NCI-H524 treated with DMSO at 0.1 percent for 48 hours (cell line): ENCODE measurements at regions not wholly inside any gene's neighbourhood (a gene's known extent, or its start where the extent isn't known, plus 50 kb on each side); places are given as distances from the start of the nearest gene placed in this dataset.
"Not testable (repeated sequence)": the region's sequence is repeated elsewhere in the genome, so short reads cannot be mapped to it uniquely, and the experiment has no call there.

Experiments used
- DNase-seq: peaks from one replicate; lab custom pipeline; 2025; lab: John Stamatoyannopoulos, UW

DNA sequence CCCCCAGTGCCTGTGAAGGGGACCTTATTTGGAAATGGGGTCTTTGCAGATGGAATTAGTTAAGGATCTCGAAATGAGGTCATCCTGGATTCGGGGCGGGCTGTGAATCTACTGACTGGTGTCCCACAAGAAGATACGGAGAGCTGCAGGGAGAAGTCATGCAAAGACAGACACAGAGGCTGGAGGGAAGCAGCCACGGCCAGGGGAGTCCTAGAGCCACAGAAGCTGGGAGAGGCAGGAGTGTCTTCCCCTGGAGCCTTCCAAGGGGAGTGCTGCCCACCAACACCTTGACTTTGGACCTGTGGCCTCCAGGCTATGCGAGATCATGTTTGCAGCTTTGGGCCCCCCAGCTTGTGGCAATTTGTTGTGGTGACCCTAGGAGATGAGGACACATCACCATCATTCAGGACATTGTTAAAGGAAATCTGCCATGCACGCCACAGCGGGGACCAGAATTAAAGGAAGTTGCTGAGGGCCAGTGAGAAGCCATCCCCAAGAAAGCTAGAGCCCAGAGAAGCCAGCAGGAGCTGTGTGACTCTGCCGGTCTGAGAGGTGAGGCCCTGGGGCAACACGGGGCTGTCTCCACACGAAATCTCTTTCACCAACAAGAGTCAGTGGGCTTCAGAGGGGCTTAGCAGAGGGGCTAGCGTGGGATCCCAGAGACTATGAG lies 434.7 kb downstream of the BRD1 start:
- no peak for DNase-seq

DNA sequence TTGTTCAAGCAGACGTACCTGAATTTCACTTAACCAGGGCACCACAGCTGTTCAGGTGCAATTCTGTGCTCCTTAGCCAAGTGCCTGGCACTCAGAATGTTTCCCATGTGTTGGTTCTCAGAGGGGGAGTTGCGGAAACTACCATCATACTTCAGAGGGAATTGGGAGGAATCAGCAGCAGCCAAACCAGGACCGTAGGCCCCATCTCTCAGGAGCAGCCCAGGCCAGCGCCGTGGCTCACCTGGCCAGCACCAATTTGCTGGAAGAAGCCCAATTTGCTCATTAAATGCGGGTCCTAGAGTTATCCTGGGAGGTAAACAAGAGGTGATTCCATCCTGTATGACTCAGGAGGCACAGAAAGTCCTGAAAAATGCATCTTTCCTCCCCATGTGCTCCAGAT lies 435.4 kb downstream of the BRD1 start:
- no peak for DNase-seq

GRCh38 chr22:49391436-49391835 lies 436.2 kb downstream of the BRD1 start:
- DNase-seq, result no peak

GRCh38 chr22:49390954-49391353 lies 436.7 kb downstream of the BRD1 start:
- DNase-seq, result no peak

DNA sequence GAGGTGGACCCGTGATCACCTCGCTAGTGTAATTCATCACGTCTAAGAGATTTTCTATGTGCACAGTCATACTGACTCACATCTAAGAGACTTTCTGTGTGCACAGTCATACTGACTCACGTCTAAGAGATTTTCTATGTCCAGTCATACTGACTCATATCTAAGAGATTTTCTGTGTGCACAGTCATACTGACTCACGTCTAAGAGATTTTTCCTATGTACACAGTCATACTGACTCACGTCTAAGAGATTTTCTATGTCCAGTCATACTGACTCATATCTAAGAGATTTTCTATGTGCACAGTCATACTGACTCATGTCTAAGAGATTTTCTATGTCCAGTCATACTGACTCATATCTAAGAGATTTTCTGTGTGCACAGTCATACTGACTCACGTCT lies 443.8 kb downstream of the BRD1 start:
- DNase-seq, result not testable (repeated sequence)

- no peak for DNase-seq
Measured at GRCh38 chr22:49382451-49382735, 445.3 kb downstream of the BRD1 start.

DNA sequence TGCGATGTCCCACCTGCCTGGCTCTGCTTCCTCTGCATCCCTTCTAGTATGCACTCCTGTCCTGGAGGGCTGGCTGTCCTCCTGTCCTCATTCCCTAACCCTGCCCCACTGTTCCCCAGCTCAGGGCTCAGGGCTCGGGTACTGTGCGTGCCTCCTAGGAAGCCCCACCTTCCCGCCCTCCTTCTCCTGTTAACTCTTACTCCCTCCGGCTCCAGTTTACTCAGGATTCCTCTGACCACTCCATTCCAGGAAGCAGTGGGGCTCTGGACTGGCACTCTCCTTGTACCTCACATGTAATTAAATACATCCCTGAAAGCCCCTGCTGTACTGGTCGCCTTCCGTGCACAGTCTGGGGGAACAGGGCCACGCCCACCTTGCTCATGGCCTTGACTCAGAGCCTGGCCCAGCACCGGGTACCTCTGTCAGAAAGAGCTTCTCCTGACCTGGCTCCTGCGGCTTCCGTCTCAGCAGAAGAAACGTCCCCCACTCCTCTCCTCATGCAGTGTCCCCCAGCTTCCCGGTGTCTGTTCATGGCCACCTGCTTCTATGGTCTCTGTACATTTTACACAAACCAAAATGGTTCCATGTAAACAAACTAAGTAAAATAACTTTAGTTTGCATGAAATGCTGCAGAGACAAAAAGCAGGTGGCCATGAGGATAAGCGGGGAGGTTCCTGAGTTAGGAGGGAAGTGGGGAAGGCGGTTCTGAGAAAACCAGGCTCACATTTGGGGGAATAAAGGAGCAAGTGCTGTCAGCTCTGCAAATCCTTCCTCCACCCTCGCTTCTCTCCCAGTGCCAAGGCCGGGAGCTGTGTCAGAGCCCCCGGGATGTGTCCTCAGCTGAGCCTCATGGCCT lies 445.9 kb downstream of the BRD1 start:
- no peak for DNase-seq

GRCh38 chr22:49380828-49381114 lies 446.9 kb downstream of the BRD1 start:
- DNase-seq, result no peak

DNA sequence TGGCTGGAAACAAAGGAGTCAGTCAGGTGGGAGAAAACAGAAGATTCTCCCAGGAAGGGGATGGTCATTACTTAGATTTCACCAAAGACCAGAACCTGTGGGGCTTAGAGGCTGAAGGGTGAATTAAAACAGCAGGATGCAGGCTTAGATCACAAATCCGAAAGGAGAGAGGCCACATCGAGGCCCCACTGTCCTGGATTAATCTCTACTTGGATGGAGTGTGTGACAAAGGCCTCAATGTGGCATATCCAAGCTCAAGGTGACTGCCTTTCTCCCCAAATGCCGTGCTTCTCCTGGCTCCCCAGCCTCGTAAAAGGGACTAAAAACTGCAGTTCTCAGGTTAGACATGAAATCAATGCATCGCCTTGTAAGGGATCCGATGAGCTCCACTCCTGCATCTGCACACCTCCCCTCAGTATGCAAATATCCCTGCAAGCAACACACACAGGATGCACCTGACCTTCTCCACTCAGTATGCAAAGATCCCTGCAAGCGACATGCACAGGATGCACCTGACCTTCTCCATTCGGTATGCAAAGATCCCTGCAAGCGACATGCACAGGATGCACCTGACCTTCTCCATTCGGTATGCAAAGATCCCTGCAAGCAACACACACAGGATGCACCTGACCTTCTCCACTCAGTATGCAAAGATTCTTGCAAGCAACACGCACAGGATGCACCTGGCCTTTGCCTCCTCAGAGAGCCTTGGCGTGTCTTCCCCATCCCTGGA lies 447.4 kb downstream of the BRD1 start:
- DNase-seq, result no peak

DNA sequence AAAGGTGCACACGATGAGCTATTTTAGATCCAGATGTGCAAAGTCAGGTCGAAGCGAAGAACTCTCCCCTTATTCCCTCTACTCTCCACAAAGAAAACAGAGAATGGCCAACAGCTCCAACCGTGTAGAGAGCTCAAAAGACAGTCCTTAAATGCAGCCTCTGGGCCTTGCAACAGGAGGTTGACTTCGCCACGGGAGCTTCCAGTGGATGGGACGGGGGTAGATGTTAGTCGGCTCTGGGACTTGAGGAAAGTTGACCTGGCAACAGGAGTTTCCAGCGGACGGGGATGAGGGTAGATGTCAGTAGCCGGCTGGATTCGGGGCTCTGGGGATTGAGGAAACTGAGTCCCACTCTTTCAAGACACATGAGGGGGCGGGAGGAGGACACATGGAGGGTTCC lies 450.4 kb downstream of the BRD1 start:
- no peak for DNase-seq

GRCh38 chr22:49373801-49374226 lies 453.9 kb downstream of the BRD1 start:
- no peak for DNase-seq

GRCh38 chr22:49373289-49373666 lies 454.4 kb downstream of the BRD1 start:
- DNase-seq, result no peak

GRCh38 chr22:49372530-49373288 lies 455.0 kb downstream of the BRD1 start:
- DNase-seq, result no peak

DNA sequence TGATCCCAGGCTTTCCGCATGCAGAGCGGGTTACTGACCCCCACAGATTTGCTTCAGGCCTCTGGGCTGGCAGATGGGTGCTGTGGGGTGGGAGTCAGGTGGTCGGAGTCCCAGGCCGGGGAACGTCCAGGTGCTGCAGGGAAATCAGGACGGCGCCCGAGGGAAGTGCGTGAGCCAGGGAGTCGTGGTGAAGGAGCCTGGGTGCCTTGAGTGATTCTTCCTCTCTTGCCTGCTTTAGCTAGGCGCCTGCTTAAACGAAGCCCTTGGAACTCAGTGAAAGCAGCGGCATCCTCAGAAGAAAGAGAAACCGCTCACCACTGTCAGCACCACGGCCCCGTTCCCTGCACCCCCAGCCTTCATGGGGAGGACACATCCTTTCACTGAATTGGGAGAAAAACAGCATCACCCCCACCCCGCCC lies 455.6 kb downstream of the BRD1 start:
- DNase-seq, result no peak

GRCh38 chr22:49371325-49372110 lies 456.2 kb downstream of the BRD1 start:
- DNase-seq, result no peak

DNA sequence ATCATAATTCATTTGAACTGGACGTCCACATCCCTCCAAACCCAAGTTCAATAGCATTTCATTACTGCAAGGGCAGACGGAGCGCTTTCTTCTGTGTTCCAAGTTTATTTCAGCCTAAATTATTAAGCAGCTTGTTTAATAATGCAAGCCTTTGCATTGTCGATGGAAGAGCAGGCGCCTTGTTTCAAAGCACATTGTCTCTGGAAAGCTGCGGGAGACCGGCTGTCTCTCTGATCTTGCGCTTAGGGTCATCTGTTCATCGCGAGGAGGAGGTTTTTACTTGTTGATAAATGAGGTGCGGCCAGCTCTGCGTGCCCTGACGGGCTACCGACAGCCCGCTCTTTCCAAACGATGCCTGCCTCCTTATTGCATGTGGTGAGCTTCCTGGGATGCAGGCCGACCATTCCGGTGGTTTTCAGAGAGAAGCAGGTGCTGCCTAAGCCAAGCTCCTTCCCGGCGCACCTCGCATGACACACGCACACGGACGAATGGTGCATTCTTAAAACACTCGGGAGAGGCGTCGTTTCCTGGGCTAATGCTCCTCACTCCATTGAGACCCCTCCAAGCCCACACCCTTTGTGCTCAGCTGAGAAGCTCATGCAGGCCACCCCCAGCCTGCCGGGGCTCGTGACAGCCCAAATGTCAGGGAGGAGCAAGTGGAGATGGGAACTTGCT lies 456.9 kb downstream of the BRD1 start:
- DNase-seq, result no peak

DNA sequence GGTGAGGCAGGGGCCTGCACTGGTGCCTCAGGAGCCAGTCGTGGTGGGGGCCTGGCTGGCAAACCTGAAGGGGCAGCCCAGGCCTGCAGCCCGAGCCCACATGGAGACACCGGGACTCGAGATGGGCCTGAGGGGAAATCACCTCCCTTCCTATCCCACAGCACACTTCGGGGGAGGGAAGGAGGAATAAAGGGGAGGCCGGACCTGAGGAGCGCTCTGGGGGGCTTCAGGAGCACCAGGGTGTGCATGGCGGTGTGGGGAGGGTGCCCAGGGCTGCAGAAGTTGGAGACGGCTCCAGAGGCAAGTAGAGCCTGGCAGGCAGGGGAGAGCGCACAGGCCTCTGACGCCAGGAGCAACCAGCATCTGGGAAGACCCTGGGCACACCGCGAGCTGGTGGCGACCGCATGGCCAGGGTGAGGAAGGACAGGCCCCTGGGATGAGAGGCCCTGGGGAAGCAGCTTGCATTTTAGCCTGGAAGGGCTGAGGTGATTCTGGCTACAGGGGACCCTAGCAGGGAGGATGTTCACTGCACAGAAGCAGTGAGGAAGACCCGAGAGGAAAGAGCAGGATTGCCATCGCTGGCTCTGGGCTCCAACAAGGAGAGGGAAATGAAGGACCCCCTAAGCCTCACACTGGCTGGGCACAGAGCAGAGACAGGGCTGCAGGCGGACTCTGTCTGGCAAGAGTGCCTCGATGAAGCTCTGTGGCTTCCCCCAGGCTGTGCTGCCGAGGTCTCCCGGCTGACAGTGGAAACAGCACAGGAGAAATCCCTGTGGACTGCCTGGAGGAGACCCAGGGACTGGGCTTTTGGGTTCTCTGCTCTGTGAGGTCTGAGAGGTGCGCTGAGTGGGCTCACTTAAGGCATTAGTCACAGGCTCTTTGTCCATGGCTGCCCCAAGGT lies 457.7 kb downstream of the BRD1 start:
- no peak for DNase-seq

DNA sequence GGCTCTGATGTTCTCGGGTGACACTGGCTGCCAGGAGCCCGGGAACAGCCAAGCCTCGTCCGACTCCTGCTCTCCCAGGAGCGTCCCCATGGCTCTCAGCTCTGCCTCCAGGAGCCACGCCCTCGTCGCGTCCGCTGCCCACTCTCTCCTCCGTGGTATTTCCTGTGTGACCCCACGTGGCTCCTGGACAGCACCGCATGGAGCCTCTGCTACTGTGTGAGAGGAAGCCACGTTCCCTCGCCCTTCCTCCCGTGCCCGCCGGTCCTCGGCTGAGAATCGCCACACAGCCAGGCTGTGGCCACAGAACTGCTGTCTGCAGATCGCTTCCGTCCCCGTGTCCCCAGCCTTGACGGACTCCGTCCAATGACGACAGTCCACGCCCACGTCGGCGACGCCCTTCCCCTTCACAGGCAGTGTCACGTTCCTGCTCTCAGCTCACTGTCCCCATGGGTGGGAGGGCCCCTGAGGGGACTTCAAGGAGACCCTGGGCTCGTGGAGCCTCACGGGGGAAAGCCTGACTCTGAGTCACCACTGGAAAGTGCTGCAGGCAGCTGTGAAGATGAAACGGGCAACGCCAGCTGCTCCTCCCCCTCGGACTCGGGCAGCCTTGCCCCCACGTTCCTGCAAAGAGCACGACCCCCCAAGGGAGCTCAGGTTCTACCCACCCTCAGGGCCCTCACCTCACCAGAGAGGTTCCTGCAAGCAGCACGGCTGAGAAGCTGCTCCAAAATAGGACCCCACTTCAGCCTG lies 458.5 kb downstream of the BRD1 start:
- DNase-seq, result no peak

GRCh38 chr22:49368221-49368975 lies 459.3 kb downstream of the BRD1 start:
- no peak for DNase-seq
